ENCODE measurements at regions not wholly inside any gene's neighbourhood (a gene's known extent, or its start where the extent isn't known, plus 50 kb on each side); places are given as distances from the start of the nearest gene placed in this dataset.

- TF ChIP-seq KDM1A (IDR thresholded peaks at IDR 0.05; ENCODE audit: borderline replicate concordance, low read length) (no peak), CBX8 (IDR thresholded peaks at IDR 0.05; ENCODE audit: borderline replicate concordance, low read depth, low read length) (no peak), POLR2AphosphoS5 (IDR thresholded peaks at IDR 0.05; ENCODE audit: low read depth, low read length) (no peak), POLR2A (IDR thresholded peaks at IDR 0.05; ENCODE audit: control extremely low read depth in 1 of 2, low read depth in 2 of 2, low read length in 2 of 2) (no peak), TBP (IDR thresholded peaks at IDR 0.05; ENCODE audit: low read depth, low read length) (no peak), TAF1 (IDR thresholded peaks at IDR 0.05; ENCODE audit: low read depth, low read length) (no peak), PHF8 (conservative IDR thresholded peaks at IDR 0.05; ENCODE audit: low read depth, low read length) (no peak), FOSL1 (IDR thresholded peaks at IDR 0.05; ENCODE audit: insufficient read depth, low read depth, low read length) (no peak), MAFK (IDR thresholded peaks at IDR 0.05; ENCODE audit: low read depth, low read length) (no peak), JUND (IDR thresholded peaks at IDR 0.05; ENCODE audit: low read length) (no peak), EZH2 (IDR thresholded peaks at IDR 0.05; ENCODE audit: low read depth, low read length, severe bottlenecking) (no peak)
- TF ChIP-seq, protein P1, sequence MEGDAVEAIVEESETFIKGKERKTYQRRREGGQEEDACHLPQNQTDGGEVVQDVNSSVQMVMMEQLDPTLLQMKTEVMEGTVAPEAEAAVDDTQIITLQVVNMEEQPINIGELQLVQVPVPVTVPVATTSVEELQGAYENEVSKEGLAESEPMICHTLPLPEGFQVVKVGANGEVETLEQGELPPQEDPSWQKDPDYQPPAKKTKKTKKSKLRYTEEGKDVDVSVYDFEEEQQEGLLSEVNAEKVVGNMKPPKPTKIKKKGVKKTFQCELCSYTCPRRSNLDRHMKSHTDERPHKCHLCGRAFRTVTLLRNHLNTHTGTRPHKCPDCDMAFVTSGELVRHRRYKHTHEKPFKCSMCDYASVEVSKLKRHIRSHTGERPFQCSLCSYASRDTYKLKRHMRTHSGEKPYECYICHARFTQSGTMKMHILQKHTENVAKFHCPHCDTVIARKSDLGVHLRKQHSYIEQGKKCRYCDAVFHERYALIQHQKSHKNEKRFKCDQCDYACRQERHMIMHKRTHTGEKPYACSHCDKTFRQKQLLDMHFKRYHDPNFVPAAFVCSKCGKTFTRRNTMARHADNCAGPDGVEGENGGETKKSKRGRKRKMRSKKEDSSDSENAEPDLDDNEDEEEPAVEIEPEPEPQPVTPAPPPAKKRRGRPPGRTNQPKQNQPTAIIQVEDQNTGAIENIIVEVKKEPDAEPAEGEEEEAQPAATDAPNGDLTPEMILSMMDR (IDR thresholded peaks at IDR 0.05; ENCODE audit: control extremely low read depth in 1 of 3, insufficient read depth in 1 of 3, low read depth in 1 of 3, low read length in 3 of 3), result no peak
Measured at GRCh38 chr1:56285554-56286402, 293.6 kb downstream of the PLPP3 start.
